NCI-H69 (cell line): ENCODE measurements at regions not wholly inside any gene's neighbourhood (a gene's known extent, or its start where the extent isn't known, plus 50 kb on each side); places are given as distances from the start of the nearest gene placed in this dataset.
"Not testable (repeated sequence)": the region's sequence is repeated elsewhere in the genome, so short reads cannot be mapped to it uniquely, and the experiment has no call there.

Source experiments
- DNase-seq: peaks from one replicate; lab custom pipeline; 2025; lab: John Stamatoyannopoulos, UW

GRCh38 chr12:60195483-60195882 lies 599.7 kb downstream of the SLC16A7 start:
- no peak for DNase-seq

DNA sequence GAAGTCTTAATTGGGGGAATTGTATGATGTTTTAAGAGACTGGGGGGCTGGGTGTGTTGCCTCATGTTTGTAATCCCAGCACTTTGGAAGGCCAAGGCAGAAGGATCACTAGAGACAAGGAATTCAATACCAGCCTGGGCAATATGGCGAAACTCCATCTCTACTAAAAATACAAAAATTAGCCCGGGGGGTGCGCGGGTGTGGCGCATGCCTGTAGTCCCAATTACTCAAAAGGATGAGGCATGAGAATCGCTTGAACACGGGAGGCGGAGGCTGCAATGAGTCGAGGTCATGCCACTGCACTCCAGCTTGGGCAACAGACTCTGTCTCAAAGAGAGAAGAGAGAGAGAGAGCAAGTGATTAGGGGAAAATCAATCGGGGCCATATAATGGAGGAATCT lies 600.5 kb downstream of the SLC16A7 start:
- DNase-seq = no peak

- no peak for DNase-seq
Measured at GRCh38 chr12:60197589-60197988, 601.8 kb downstream of the SLC16A7 start.

- no peak for DNase-seq
Measured at GRCh38 chr12:60201891-60202290, 606.1 kb downstream of the SLC16A7 start.

GRCh38 chr12:60205500-60205899 lies 609.7 kb downstream of the SLC16A7 start:
- no peak for DNase-seq

GRCh38 chr12:60209521-60209920 lies 613.7 kb downstream of the SLC16A7 start:
- no peak for DNase-seq

- DNase-seq = no peak
Measured at GRCh38 chr12:60209933-60210332, 614.1 kb downstream of the SLC16A7 start.

DNA sequence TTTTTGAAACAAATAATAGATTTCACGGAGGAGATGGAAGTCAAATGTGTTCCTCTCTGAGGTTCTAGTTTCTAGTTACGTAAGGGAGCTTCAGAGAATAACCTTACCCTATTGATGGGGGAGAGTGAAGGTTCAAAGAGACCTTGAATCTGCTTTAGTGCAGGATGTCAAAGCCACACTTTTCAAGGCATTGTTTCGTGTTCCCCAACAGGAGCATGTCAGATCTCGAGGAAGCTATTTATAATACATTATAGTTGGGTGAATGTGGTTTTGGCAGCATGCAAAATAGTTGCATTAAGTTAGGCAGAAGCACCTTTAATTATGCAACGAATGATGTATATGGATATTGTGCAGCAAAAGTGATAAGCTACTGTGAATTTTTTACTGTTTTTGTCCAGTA lies 614.9 kb downstream of the SLC16A7 start:
- DNase-seq = no peak

- DNase-seq = no peak
Measured at GRCh38 chr12:60211244-60211643, 615.4 kb downstream of the SLC16A7 start.

GRCh38 chr12:60212159-60213000 lies 616.6 kb downstream of the SLC16A7 start:
- DNase-seq = no peak

GRCh38 chr12:60213272-60213671 lies 617.4 kb downstream of the SLC16A7 start:
- not testable (repeated sequence) for DNase-seq

DNA sequence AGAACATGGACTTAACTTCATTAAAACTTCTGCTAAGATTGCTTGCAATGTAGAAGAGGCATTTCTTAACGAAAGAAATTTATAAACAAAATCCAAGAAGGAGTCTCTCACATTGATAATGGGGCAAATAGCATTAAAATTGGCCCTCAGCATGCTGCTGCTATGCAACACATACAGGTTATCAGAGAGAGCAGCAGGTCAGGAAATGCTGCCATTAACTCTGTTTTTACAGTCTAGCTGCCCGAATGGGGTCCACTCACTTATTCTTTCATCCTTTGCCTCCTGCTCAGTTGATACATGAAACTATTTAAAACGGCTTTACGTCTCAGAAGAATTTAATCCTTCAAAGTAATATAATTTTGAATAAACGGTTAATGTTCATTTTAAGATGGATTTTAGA lies 620.4 kb downstream of the SLC16A7 start:
- no peak for DNase-seq

DNA sequence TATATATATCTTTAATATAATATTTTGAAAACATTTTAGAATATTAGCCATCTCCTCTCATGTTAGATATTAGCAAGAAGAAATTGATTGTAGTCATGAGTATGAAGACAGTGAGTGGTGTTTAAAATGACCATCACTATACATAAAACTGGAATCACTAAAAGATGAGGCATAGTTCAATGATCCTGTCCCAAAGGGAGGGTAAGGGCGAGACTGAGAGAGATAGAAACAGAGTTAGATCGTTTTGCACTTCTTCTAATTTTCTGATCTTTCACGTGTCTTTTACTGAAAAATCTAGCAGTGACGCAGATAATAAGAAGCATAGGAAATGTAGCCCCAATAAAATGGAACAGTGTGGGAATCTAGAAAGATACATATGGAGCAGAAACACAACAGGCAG lies 627.4 kb downstream of the SLC16A7 start:
- no peak for DNase-seq

DNA sequence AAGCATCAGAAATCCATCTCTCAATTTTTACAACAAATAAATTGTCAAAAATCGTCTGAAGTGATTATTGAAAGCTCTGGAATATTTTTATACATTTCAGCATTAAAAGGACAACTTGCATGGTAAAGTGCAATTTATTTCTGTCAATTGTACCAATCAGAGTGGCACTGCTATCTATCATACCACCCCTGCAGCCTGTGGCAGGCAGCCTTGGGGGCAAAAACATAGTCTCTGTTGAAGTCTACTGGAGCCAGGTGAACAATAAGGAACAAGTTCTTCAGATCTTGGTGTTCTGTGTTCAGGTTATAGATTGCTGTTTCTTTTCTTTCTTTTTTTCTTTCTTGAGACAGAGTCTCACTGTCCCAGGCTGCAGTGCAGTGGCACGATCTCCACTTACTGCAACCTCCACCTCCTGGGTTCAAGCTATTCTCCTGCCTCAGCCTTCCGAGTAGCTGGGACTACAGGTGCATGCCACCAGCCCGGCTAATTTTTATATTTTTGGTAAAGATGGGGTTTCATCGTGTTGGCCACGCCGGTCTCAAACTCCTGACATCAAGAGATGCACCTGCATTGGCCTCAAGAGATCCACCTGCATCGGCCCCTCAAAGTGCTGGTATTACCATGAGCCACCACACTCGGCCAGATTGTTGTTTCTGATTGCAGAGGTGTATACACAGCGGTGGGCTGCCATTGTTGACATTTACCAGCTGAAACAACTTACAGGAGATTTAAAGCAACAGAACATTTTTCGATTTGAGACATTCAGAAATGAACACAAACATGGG lies 629.6 kb downstream of the SLC16A7 start:
- no peak for DNase-seq

DNA sequence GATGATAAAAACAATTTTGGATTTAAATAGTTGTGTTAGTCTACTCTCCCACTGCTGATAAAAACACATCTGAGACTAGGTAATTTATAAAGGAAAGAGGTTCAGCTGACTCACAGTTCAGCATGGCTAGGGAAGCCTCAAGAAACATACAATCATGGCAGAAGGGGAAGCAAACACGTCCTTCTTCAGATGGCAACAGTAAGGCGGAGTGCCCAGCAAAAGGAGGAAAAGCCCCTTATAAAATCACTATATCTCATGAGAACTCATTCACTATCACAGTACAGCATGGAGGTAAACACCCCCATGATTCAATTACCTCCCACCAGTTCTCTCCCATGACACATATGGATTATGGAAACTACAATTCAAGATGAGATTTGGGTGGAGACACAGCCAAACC lies 632.1 kb downstream of the SLC16A7 start:
- no peak for DNase-seq

DNA sequence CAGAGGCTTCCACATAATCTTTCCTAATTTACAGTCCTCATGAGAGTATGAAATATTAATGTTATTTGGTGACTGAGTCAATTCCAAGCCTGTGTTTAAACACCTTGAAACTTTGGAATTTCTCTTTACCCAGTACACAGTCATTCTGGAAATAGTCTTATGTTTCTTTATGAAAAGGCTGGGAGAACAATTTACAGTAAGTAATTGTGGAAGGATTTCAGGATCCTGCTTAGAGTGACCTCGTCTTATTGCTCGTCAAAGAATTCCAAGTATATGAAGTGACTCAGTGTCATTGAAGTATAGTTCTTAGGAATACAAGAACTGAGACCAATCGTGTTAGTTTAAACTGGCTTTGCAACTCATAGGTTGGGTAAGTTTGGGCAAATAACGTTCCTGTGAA lies 634.2 kb downstream of the SLC16A7 start:
- no peak for DNase-seq

GRCh38 chr12:60231303-60231702 lies 635.5 kb downstream of the SLC16A7 start:
- DNase-seq = no peak

DNA sequence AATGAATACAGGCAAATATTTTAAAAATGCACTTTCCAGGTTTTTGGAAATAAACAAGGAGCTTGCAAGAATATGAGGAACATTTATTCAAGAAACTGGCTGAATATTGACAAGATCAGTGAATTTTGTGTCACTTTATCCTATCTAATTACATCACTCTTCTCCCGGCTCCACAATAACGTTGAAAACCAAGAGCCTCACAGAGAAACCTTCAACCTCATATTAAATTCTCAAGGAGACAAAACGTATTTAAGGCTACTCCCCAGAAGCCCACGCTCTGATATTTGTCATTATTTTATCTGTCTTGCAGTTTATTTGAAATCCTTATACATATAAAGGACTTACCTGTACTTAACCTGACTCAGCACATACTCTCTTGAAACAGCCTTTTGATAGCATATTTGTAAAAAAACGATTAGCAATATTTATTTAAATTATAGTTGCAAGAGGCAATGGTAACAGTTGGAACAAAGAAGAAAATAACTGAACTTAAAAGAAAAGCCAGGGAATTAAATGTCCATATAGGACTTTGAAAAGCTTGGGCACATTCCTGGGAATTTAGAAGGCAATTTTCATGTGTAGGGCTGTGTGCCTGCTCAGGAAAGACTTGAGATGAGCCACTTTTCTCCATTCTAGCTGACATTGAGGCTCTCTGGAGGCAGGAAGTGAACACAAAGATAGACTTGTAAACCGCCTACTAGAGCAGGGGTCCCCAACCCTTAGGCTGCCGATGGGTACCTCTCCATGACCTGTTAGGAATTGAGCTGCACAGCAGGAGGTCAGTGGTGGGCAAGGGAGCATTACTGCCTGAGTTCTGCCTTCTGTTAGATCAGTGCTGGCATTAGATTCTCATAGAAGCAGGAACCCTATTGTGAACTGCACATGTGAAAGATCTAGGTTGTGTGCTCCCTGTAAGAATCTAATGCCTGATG lies 636.4 kb downstream of the SLC16A7 start:
- no peak for DNase-seq

GRCh38 chr12:60234611-60235195 lies 638.9 kb downstream of the SLC16A7 start:
- not testable (repeated sequence) for DNase-seq

DNA sequence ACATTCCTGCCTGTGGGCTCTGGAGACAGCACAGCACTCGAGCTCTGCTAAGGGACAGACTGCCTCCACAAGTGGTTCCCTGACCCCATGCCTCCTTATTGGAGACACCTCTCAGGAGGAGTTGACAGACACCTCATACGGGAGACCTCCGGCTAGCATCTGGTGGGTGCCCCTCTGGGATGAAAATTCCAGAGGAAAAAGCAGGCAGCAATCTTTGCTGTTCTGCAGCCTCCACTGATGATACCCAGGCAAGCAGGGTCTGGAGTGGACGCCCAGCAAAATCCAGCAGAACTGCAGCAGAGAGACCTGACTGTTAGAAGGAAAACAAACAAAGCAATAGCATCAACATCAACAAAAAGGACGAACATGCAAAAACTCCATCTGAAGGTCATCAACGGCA lies 639.4 kb downstream of the SLC16A7 start:
- no peak for DNase-seq

- DNase-seq = not testable (repeated sequence)
Measured at GRCh38 chr12:60236416-60236815, 640.6 kb downstream of the SLC16A7 start.

GRCh38 chr12:60240891-60241290 lies 645.1 kb downstream of the SLC16A7 start:
- no peak for DNase-seq
